ENCODE measurements at regions not wholly inside any gene's neighbourhood (a gene's known extent, or its start where the extent isn't known, plus 50 kb on each side); places are given as distances from the start of the nearest gene placed in this dataset.

DNA sequence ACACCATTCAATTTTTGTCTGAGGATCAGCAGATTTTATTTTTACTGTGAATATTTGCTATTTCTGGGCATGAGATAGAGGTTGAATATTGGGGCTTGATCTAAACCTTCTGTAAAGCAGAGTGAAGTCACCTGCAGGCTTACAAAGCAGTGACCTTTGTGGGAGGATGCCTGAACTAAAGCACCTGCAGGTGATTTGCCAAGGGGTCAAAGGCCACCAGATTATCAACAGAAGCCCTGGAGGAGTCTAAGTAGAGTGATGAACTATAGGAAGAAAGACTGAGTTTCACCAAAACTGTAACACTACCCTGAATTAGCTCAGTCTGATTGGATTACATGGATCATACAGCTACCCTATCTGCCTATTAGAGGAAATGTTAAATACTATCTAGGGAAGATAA, 144.3 kb upstream of the PRLR start:
- no peak for DNase-seq (ENCODE audit: insufficient read length, low spot score)
- FAIRE-seq: no peak
- TF ChIP-seq POLR2AphosphoS5 (IDR thresholded peaks at IDR 0.05; ENCODE audit: low read depth, low read length): no peak
- no peak for TF ChIP-seq POU2F2 (IDR thresholded peaks at IDR 0.05; ENCODE audit: low read depth, low read length)
- TF ChIP-seq TAF1 (IDR thresholded peaks at IDR 0.05; ENCODE audit: low read depth, low read length): no peak
- TF ChIP-seq POLR2A (IDR thresholded peaks at IDR 0.05; ENCODE audit: low read depth, low read length): no peak
- no peak for TF ChIP-seq PAX5 (IDR thresholded peaks at IDR 0.05; ENCODE audit: insufficient read depth, low read length, severe bottlenecking)
- TF ChIP-seq SPI1 (IDR thresholded peaks at IDR 0.05; ENCODE audit: low read depth, low read length): no peak

GRCh38 chr5:35373249-35373648, 143.0 kb upstream of the PRLR start:
- DNase-seq (ENCODE audit: insufficient read length, low spot score) (no peak), FAIRE-seq (no peak)
- no peak for TF ChIP-seq TAF1 (IDR thresholded peaks at IDR 0.05; ENCODE audit: low read depth, low read length)
- TF ChIP-seq POLR2A (IDR thresholded peaks at IDR 0.05; ENCODE audit: low read depth, low read length): no peak
- no peak for TF ChIP-seq POLR2AphosphoS5 (IDR thresholded peaks at IDR 0.05; ENCODE audit: low read depth, low read length)
- TF ChIP-seq SPI1 (IDR thresholded peaks at IDR 0.05; ENCODE audit: low read depth, low read length): no peak
- no peak for TF ChIP-seq PAX5 (IDR thresholded peaks at IDR 0.05; ENCODE audit: insufficient read depth, low read length, severe bottlenecking)
- no peak for TF ChIP-seq POU2F2 (IDR thresholded peaks at IDR 0.05; ENCODE audit: low read depth, low read length)

GRCh38 chr5:35372482-35372881, 142.2 kb upstream of the PRLR start:
- DNase-seq (ENCODE audit: insufficient read length, low spot score) (no peak), FAIRE-seq (no peak)
- TF ChIP-seq POU2F2 (IDR thresholded peaks at IDR 0.05; ENCODE audit: low read depth, low read length) (no peak), POLR2A (IDR thresholded peaks at IDR 0.05; ENCODE audit: low read depth, low read length) (no peak), POLR2AphosphoS5 (IDR thresholded peaks at IDR 0.05; ENCODE audit: low read depth, low read length) (no peak), PAX5 (IDR thresholded peaks at IDR 0.05; ENCODE audit: insufficient read depth, low read length, severe bottlenecking) (no peak), TAF1 (IDR thresholded peaks at IDR 0.05; ENCODE audit: low read depth, low read length) (no peak), SPI1 (IDR thresholded peaks at IDR 0.05; ENCODE audit: low read depth, low read length) (no peak)

- FAIRE-seq (no peak), DNase-seq (ENCODE audit: insufficient read length, low spot score) (no peak)
- TF ChIP-seq POLR2AphosphoS5 (IDR thresholded peaks at IDR 0.05; ENCODE audit: low read depth, low read length) (no peak), SPI1 (IDR thresholded peaks at IDR 0.05; ENCODE audit: low read depth, low read length) (no peak), POLR2A (IDR thresholded peaks at IDR 0.05; ENCODE audit: low read depth, low read length) (no peak), TAF1 (IDR thresholded peaks at IDR 0.05; ENCODE audit: low read depth, low read length) (no peak), PAX5 (IDR thresholded peaks at IDR 0.05; ENCODE audit: insufficient read depth, low read length, severe bottlenecking) (no peak), POU2F2 (IDR thresholded peaks at IDR 0.05; ENCODE audit: low read depth, low read length) (no peak)
Observed at GRCh38 chr5:35371951-35372426, 141.7 kb upstream of the PRLR start.

GRCh38 chr5:35370871-35371270, 140.6 kb upstream of the PRLR start:
- TF ChIP-seq POLR2A (IDR thresholded peaks at IDR 0.05; ENCODE audit: low read depth, low read length) (no peak), SPI1 (IDR thresholded peaks at IDR 0.05; ENCODE audit: low read depth, low read length) (no peak), PAX5 (IDR thresholded peaks at IDR 0.05; ENCODE audit: insufficient read depth, low read length, severe bottlenecking) (no peak), POU2F2 (IDR thresholded peaks at IDR 0.05; ENCODE audit: low read depth, low read length) (no peak), POLR2AphosphoS5 (IDR thresholded peaks at IDR 0.05; ENCODE audit: low read depth, low read length) (no peak), TAF1 (IDR thresholded peaks at IDR 0.05; ENCODE audit: low read depth, low read length) (no peak)
- DNase-seq (ENCODE audit: insufficient read length, low spot score): no peak
- FAIRE-seq: no peak

GRCh38 chr5:35369965-35370790, 139.9 kb upstream of the PRLR start:
- FAIRE-seq (no peak), DNase-seq (ENCODE audit: insufficient read length, low spot score) (no peak)
- TF ChIP-seq PAX5 (IDR thresholded peaks at IDR 0.05; ENCODE audit: insufficient read depth, low read length, severe bottlenecking) (no peak), POLR2AphosphoS5 (IDR thresholded peaks at IDR 0.05; ENCODE audit: low read depth, low read length) (no peak), POLR2A (IDR thresholded peaks at IDR 0.05; ENCODE audit: low read depth, low read length) (no peak), TAF1 (IDR thresholded peaks at IDR 0.05; ENCODE audit: low read depth, low read length) (no peak), POU2F2 (IDR thresholded peaks at IDR 0.05; ENCODE audit: low read depth, low read length) (no peak), SPI1 (IDR thresholded peaks at IDR 0.05; ENCODE audit: low read depth, low read length) (no peak)

DNA sequence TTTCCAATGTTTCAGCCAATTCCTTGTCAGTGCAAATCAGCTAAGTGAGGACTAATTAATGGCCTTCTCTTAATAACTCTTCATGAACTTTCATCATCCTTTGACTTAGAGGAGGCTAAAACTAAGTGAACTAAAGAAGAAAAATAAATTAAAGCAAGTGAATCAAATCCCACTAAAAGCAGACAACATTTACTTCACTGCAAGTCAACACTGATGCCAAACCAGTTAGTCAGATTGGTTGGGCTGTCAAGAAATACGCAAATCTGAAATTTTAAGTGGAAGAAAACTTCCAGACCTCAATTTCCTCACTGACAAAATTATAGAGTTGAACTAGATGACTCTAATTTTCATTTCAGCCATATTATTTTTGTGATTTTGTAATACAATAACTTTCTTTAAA, 137.2 kb upstream of the PRLR start:
- no peak for FAIRE-seq
- DNase-seq (ENCODE audit: insufficient read length, low spot score): no peak
- TF ChIP-seq SPI1 (IDR thresholded peaks at IDR 0.05; ENCODE audit: low read depth, low read length) (no peak), POLR2A (IDR thresholded peaks at IDR 0.05; ENCODE audit: low read depth, low read length) (no peak), TAF1 (IDR thresholded peaks at IDR 0.05; ENCODE audit: low read depth, low read length) (no peak), PAX5 (IDR thresholded peaks at IDR 0.05; ENCODE audit: insufficient read depth, low read length, severe bottlenecking) (no peak), POLR2AphosphoS5 (IDR thresholded peaks at IDR 0.05; ENCODE audit: low read depth, low read length) (no peak), POU2F2 (IDR thresholded peaks at IDR 0.05; ENCODE audit: low read depth, low read length) (no peak)

- FAIRE-seq: no peak
- no peak for DNase-seq (ENCODE audit: insufficient read length, low spot score)
Observed at GRCh38 chr5:35365758-35366157, 135.5 kb upstream of the PRLR start.

DNA sequence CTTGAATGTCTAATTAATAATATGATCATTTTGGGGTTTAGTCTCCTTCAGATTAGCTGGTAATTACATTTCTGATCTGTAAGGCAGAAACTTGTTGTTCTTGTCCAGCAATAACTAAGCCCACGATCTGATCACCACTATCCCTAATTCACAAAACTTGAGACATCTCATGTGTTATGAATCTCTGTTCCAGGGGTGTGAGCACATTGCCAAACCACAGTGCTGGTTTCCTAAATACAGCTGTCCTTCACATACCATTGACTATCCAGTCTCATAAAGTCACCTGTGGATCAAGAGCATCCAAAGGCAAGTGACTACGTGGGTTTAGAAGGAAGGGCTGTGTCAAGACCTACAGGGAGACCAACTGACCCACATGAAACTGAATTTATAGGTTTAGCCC, 134.1 kb upstream of the PRLR start:
- FAIRE-seq (no peak), DNase-seq (ENCODE audit: insufficient read length, low spot score) (no peak)
- TF ChIP-seq POU2F2 (IDR thresholded peaks at IDR 0.05; ENCODE audit: low read depth, low read length): no peak
- TF ChIP-seq POLR2A (IDR thresholded peaks at IDR 0.05; ENCODE audit: low read depth, low read length): no peak
- TF ChIP-seq SPI1 (IDR thresholded peaks at IDR 0.05; ENCODE audit: low read depth, low read length): no peak
- TF ChIP-seq TAF1 (IDR thresholded peaks at IDR 0.05; ENCODE audit: low read depth, low read length): no peak
- TF ChIP-seq POLR2AphosphoS5 (IDR thresholded peaks at IDR 0.05; ENCODE audit: low read depth, low read length): no peak
- no peak for TF ChIP-seq PAX5 (IDR thresholded peaks at IDR 0.05; ENCODE audit: insufficient read depth, low read length, severe bottlenecking)

More at GRCh38 chr5:35365758-35366157, 135.5 kb upstream of the PRLR start:
- TF ChIP-seq PAX5 (IDR thresholded peaks at IDR 0.05; ENCODE audit: insufficient read depth, low read length, severe bottlenecking): no peak
- no peak for TF ChIP-seq POU2F2 (IDR thresholded peaks at IDR 0.05; ENCODE audit: low read depth, low read length)
- TF ChIP-seq POLR2A (IDR thresholded peaks at IDR 0.05; ENCODE audit: low read depth, low read length): no peak

All from GM12891 (cell line).